GM11168 (cell line): ENCODE measurements at regions not wholly inside any gene's neighbourhood (a gene's known extent, or its start where the extent isn't known, plus 50 kb on each side); places are given as distances from the start of the nearest gene placed in this dataset.

Source experiments
- in situ Hi-C: fragments of 300-500 bp; cut with MboI; formaldehyde crosslinking; loops from one replicate; pipeline ENCODE4 v1.12.0; 2022; ENCODE audit warnings: low sequenced_read_pairs; ENCODE audit not compliant: unreplicated experiment

DNA sequence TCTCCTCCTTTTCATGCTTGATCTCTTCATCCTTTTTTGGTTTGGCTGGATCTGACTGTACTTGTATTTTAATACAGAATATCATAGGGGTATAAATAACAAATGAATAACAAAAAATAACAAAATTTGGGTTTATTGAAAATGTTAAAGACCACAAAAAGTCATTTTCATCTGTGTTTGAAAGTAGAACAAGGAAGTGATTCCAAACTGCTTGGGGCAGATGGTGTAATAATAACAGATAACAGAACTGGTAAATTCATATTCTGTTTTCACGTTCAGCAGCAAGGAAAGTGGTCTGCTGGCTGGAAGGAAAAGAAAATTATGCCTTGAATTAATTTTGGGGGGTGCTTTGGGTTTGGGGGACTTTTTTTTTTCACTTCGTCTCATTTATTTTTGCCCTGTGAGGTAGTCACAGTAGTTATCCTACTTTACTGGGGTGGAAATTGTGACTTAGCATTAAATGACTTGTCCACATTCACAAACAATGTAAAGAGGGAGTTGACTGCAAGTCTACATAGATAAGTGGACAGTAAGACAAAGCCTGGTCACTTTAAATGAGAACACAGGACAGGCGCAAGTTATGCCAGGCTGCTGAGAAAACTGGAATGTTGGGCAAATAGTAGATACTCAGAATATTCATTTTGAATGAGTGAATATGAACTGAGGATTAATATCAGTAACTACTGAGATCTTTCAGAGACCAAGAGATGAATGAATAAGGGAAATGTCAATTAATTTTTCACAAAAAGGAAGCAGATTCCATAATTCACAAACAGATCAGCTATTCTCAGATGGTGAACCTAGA lies 193.9 kb upstream of the CITED2 start:
- in situ Hi-C loops = no loop called here

- in situ Hi-C loops = no loop called here
These were observed 192.6 kb upstream of the CITED2 start for GRCh38 chr6:139567095-139567494.

- in situ Hi-C loops = no loop called here
These were observed 191.1 kb upstream of the CITED2 start for GRCh38 chr6:139565591-139565990.

GRCh38 chr6:139557547-139557946 lies 183.1 kb upstream of the CITED2 start:
- in situ Hi-C loops = no loop called here

GRCh38 chr6:139556532-139556931 lies 182.1 kb upstream of the CITED2 start:
- in situ Hi-C loops = no loop called here

- in situ Hi-C loops = no loop called here
These were observed 179.5 kb upstream of the CITED2 start for GRCh38 chr6:139553916-139554315.

GRCh38 chr6:139551376-139551775 lies 176.9 kb upstream of the CITED2 start:
- in situ Hi-C loops = no loop called here

DNA sequence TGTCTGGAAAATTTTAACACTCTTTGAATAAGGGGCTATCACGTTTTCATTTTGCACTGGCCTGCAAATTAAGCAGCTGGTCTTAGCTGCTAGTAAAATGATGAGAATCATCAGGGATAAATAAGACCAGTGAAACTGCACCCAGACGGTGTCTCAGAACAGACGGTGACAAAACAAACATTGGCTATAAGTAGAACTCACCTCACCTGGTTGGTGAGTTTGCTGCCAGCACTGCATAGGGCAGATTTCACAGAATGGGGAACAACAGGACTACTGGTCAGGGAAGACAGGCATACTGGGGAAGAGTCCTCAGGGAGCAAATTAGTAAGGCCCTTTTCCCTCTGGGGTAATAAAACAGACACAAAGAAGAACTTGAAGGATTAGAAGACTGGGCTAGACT lies 175.9 kb upstream of the CITED2 start:
- in situ Hi-C loops = no loop called here

DNA sequence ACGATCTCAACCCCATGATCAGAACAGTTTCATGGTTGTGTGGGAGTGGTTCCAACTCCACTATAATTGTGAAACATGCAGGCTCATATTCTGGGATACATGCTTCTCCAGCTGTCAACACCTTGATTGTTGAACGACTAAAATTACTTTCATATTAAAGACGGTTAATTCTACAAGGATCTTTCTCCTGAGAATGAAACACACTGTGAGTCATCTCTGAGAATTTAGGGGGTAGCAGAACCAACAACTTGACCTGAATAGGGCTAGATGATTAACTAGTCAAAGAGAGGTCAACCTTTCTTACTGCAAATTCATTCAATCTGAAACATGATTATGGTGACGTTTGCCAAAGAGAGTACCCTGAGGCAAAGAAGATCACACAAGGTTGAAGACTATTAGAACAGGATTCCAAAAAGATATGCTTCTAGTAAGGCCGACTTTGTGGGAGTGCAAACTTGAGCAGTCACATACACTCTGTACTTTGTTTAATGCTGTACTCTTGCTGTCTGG lies 175.2 kb upstream of the CITED2 start:
- in situ Hi-C loops = no loop called here

DNA sequence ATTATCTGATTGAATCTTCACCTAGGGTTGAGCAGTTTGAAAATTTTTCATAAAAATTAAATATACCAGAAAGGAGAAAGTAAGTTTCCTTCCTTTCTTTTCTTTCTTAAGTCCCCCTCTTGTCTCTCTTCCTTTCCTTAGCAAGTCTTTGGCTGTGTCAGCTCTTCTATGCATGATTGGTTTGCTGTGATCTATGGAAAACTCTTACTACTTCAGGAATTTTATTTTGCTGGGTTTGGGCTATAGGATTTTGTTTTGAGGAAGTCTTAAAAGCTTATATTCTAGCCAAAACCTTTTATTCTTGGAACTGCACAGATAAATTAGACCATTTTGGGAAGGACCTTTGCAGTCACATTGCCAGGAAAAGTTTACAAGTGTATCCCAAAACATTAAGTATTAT lies 173.4 kb upstream of the CITED2 start:
- in situ Hi-C loops = no loop called here

GRCh38 chr6:139547122-139547776 lies 172.8 kb upstream of the CITED2 start:
- in situ Hi-C loops = no loop called here

DNA sequence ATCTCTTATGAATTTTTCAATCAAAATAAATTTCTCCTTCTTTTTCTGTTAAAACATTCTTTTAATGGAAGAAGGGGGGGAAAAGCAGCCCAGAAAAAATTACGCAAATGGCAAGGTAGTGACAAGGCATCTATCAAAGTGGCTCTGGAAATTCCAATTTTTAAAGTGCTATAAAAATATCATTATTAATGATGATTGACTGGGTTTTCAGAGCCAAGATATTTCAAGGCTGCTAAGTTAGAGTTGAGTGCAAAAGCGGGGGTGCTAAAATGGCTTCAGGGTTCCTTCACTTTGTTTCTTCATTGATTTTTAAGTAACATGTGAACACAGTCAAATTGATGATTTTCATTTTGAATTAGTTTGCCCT lies 171.6 kb upstream of the CITED2 start:
- in situ Hi-C loops = no loop called here

DNA sequence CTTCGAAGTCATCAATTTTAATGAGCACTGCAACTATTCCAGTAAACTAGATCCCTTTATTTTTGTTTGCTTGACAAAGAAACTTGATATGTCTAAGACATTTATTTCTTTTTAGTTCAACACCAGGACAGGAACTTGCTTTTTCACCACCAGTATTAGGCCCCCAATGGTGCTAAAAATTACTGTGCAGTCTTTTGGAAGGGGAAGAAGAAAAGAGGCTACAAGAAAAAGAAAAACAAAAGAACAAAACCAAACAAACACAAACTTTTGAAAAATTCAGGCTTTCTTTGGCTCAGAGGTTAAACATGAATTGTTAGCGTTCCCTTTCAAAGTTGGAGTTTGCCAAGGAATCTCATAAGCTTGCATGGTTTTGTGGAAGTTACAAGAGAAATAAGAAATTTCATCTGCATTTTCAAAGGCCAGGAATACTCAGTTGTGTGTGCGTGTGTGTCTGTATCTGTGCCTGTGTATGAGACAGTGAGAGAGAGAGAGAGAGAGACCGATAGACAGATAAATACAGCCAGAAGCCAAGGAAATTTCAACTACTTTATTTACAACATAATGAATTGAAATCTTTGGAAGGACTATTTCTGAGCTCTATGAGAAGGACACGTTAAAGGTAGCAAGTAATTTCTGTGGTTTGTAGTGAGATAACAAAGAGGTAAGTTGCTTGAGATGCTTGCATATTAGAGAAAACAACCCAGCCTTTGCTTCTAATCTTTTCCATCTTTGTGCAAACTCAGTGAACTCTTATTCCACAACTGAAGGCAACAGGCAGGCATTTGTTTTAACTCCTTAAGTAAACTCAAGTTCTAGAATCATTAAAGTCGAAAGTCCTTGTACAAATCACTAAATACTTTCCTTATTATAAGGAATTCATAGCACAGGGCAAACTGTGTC lies 171.0 kb upstream of the CITED2 start:
- in situ Hi-C loops = no loop called here

GRCh38 chr6:139544701-139545057 lies 170.2 kb upstream of the CITED2 start:
- in situ Hi-C loops = no loop called here

- in situ Hi-C loops = no loop called here
These were observed 167.9 kb upstream of the CITED2 start for GRCh38 chr6:139542351-139542750.

- in situ Hi-C loops = no loop called here
These were observed 166.4 kb upstream of the CITED2 start for GRCh38 chr6:139540894-139541293.

DNA sequence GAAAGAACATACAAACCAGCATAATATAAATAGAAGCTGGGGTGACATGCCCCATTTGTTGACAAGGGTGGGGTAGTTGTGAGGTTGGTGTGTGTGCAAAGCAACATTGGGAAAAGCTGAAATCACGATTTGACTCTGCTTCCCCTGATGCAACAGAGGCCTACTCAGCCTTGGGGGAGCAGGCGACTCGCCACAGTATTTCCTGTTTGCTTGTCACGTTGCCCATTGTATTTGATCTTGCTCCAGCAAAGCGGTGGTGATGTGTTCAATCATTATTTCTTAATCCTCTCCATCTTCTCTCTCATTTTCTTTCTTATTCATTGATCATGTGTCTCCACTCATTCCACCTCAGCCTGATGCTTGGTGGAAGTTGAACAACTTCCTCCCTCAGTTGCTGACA lies 165.8 kb upstream of the CITED2 start:
- in situ Hi-C loops = no loop called here

GRCh38 chr6:139539852-139540251 lies 165.4 kb upstream of the CITED2 start:
- in situ Hi-C loops = no loop called here

DNA sequence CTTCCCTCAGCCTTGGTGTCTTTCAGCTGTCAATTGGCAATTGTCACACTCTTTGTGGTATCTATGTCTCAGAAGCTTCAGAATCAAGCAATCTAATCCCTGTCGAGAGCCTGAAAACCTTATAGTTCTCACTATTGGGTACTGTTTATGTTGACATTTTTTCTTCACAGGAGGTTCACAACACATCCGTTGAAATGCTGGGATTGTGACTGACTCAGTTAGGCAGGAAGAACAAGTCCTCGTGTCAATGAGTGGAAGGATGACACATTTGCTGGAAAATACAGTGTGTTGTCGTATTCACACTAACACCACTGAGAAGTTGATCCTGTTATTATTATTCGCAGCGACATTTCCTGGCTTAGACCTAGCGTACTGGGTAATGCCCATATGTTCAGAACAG lies 163.9 kb upstream of the CITED2 start:
- in situ Hi-C loops = no loop called here

DNA sequence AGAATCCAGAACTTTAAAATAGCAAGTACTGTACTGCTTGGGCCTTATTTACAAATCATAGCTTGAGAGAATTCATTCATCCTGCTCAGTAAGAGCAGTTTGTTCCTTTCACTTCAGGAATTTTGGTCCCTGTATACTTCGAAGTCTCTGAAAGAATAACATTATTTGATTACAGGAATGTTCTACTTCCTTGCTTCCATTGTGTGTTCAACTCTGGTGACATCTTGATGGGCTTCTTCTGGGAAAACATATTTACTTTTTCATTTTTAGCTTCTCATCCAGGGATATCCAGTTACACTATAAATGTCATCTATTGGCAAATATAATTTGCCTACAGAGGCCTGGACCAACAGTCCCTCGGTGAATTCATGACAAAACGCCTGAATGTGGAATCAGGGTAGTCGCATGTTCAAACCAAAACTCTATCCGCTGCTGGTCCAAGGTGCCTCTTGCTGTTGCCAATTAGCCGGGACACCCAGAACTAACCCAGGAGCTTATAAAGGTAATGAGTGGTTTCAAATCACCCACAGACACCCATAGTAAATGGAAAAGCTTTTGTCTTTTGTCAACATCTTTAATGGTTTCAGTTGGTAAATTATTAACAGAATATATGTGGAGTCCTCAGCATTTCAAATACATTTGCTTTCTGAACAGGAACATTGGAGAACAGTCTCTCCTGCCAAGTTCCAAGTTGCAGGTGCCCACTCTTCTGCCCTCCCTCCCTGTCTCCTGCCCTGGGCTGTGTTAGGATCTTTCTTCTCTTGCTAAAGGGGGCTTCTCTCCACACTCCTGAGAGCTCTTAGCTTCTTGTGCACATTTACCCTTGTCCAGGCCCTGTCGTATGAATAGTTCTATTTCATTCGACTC lies 162.5 kb upstream of the CITED2 start:
- in situ Hi-C loops = no loop called here
